Keratinocyte (primary cell): ENCODE measurements at regions not wholly inside any gene's neighbourhood (a gene's known extent, or its start where the extent isn't known, plus 50 kb on each side); places are given as distances from the start of the nearest gene placed in this dataset.

Source experiments
- DNase-seq: peaks from one replicate; pipeline ENCODE4 v3.0.0-alpha.2; 2011; ENCODE audit warnings: low read depth, missing footprints, low spot score
- FAIRE-seq: peaks from 2 replicates; lab custom pipeline; 2011; peaks lifted over from hg19 to GRCh38; lab: Jason Lieb, UNC
- H2AFZ ChIP-seq: 2 replicates; pipeline ENCODE4 v1.6.0; 2012; ENCODE audit warnings: low read length, control low read depth, inconsistent platforms; ENCODE audit not compliant: control insufficient read depth
- H3K27ac ChIP-seq: 2 replicates; pipeline ENCODE4 v1.5.1; 2011; ENCODE audit warnings: low read length; ENCODE audit not compliant: control insufficient read depth, insufficient read depth
- H3K27me3 ChIP-seq: 3 replicates; pipeline ENCODE4 v1.6.0; 2011; ENCODE audit warnings: low read length; ENCODE audit not compliant: control insufficient read depth, insufficient read depth; ENCODE audit errors: extremely low read depth
- H3K36me3 ChIP-seq, 2 experiments: 2 replicates in 1 of 2; 3 replicates in 1 of 2; pipeline ENCODE4 v1.5.1; 2011; ENCODE audit warnings: low read length in 2 of 2, mild to moderate bottlenecking in 1 of 2; ENCODE audit not compliant: control insufficient read depth in 2 of 2, insufficient read depth in 2 of 2; ENCODE audit errors: extremely low read depth in 1 of 2
- H3K4me1 ChIP-seq: 3 replicates; pipeline ENCODE4 v1.5.1; 2011; ENCODE audit warnings: low read length; ENCODE audit not compliant: control insufficient read depth, insufficient read depth; ENCODE audit errors: extremely low read depth
- H3K4me2 ChIP-seq: 3 replicates; pipeline ENCODE4 v1.6.0; 2011; ENCODE audit warnings: low read depth, low read length; ENCODE audit not compliant: control insufficient read depth, insufficient read depth; ENCODE audit errors: extremely low read depth
- H3K4me3 ChIP-seq, 3 experiments: fragments of 200-600 bp in 1 of 3; sonication (generic) in 1 of 3; 2 replicates in 2 of 3; 3 replicates in 1 of 3; pipeline ENCODE4 v1.5.1; 2011 to 2016; ENCODE audit warnings: low read length in 3 of 3, mild to moderate bottlenecking in 3 of 3, control low read depth in 2 of 3, inconsistent platforms in 1 of 3, low read depth in 1 of 3, mixed read lengths in 1 of 3, mixed run types in 1 of 3, moderate library complexity in 1 of 3; ENCODE audit not compliant: control insufficient read depth in 2 of 3, insufficient read depth in 2 of 3; ENCODE audit errors: extremely low read depth in 1 of 3
- H3K79me2 ChIP-seq: 2 replicates; pipeline ENCODE4 v1.6.0; 2012; ENCODE audit warnings: low read length; ENCODE audit not compliant: control insufficient read depth, insufficient read depth
- H3K9ac ChIP-seq: 3 replicates; pipeline ENCODE4 v1.6.0; 2011; ENCODE audit warnings: low read length; ENCODE audit not compliant: control insufficient read depth, insufficient read depth; ENCODE audit errors: extremely low read depth
- H3K9me1 ChIP-seq: 3 replicates; pipeline ENCODE4 v1.6.0; 2011; ENCODE audit warnings: low read length; ENCODE audit not compliant: control insufficient read depth, insufficient read depth; ENCODE audit errors: extremely low read depth
- H3K9me3 ChIP-seq: 2 replicates; pipeline ENCODE4 v1.5.1; 2012; ENCODE audit warnings: low read depth, low read length; ENCODE audit not compliant: control insufficient read depth
- H4K20me1 ChIP-seq: 3 replicates; pipeline ENCODE4 v1.6.0; 2011; ENCODE audit warnings: low read length; ENCODE audit not compliant: control insufficient read depth, insufficient read depth; ENCODE audit errors: extremely low read depth
- EZH2 ChIP-seq: IDR thresholded peaks from one replicate; pipeline ENCODE4 v1.6.1; 2012; ENCODE audit warnings: inconsistent platforms, mild to moderate bottlenecking, low read length, moderate library complexity
- dilution Hi-C: fragments of 300-500 bp; cut with MboI; formaldehyde crosslinking; loops from one replicate; pipeline ENCODE4 v1.7.0; 2020; ENCODE audit warnings: low sequenced_read_pairs; ENCODE audit not compliant: extremely low pct_ligation_motif_present
- TF ChIP-seq, protein P1 (sequence below), 3 experiments: IDR thresholded peaks in 1 of 3; conservative IDR thresholded peaks in 1 of 3; optimal IDR thresholded peaks in 1 of 3; 2 replicates in 2 of 3; 3 replicates in 1 of 3; pipeline versions ENCODE3 to v1.5.1; 2011; ENCODE audit warnings: low read length in 3 of 3, mild to moderate bottlenecking in 3 of 3, moderate library complexity in 2 of 3, control low read depth in 1 of 3, inconsistent platforms in 1 of 3; ENCODE audit not compliant: insufficient read depth in 2 of 3; ENCODE audit errors: extremely low read depth in 1 of 3

DNA sequence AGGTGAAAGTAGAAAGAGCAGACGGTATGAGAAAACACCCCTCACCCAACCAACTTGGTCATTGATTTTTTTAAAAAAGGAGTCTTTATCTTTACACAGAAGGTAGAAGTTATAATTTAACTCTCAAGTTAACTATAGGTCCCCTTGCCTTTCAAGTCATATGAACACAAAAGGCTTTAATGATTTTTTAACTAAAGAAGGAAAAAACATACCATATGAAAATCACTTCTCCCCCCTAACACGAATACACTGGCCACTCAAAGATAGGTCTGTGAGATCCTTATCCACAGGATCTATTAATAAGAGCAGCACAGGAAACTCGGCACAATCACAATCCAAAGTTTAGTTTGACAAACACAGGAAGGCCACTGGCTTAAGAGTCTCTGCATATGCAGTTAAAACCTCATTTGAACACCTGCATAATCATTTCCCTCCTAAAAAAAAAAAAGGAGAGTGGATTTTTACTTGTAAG is 138.0 kb downstream of the ENC1 start:
- Histone ChIP-seq H3K36me3 (no peaks in the 10 kb centered on the region), H3K4me2 (no peak overlapping the region), H3K4me3 (no peak overlapping the region), H3K9ac (no peak overlapping the region), H3K9me1 (no peaks in the 10 kb centered on the region), H2AFZ (no peak overlapping the region), H3K27me3 (no peaks in the 10 kb centered on the region), H3K79me2 (no peaks in the 10 kb centered on the region), H3K4me1 (peaks cover 3% of the 10 kb centered on the region), H3K27ac (no peak overlapping the region), H4K20me1 (no peaks in the 10 kb centered on the region), H3K9me3 (no peaks in the 10 kb centered on the region)
- DNase-seq (no peak), FAIRE-seq (no peak)
- dilution Hi-C loops, result no loop called here
- TF ChIP-seq EZH2, result no peak
- TF ChIP-seq, protein P1, sequence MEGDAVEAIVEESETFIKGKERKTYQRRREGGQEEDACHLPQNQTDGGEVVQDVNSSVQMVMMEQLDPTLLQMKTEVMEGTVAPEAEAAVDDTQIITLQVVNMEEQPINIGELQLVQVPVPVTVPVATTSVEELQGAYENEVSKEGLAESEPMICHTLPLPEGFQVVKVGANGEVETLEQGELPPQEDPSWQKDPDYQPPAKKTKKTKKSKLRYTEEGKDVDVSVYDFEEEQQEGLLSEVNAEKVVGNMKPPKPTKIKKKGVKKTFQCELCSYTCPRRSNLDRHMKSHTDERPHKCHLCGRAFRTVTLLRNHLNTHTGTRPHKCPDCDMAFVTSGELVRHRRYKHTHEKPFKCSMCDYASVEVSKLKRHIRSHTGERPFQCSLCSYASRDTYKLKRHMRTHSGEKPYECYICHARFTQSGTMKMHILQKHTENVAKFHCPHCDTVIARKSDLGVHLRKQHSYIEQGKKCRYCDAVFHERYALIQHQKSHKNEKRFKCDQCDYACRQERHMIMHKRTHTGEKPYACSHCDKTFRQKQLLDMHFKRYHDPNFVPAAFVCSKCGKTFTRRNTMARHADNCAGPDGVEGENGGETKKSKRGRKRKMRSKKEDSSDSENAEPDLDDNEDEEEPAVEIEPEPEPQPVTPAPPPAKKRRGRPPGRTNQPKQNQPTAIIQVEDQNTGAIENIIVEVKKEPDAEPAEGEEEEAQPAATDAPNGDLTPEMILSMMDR (optimal IDR thresholded peaks at IDR 0.05 in 1 of 3, IDR thresholded peaks at IDR 0.05 in 1 of 3, conservative IDR thresholded peaks at IDR 0.05 in 1 of 3; ENCODE audit: extremely low read depth in 1 of 3, insufficient read depth in 2 of 3, low read length in 3 of 3), result no peak

DNA sequence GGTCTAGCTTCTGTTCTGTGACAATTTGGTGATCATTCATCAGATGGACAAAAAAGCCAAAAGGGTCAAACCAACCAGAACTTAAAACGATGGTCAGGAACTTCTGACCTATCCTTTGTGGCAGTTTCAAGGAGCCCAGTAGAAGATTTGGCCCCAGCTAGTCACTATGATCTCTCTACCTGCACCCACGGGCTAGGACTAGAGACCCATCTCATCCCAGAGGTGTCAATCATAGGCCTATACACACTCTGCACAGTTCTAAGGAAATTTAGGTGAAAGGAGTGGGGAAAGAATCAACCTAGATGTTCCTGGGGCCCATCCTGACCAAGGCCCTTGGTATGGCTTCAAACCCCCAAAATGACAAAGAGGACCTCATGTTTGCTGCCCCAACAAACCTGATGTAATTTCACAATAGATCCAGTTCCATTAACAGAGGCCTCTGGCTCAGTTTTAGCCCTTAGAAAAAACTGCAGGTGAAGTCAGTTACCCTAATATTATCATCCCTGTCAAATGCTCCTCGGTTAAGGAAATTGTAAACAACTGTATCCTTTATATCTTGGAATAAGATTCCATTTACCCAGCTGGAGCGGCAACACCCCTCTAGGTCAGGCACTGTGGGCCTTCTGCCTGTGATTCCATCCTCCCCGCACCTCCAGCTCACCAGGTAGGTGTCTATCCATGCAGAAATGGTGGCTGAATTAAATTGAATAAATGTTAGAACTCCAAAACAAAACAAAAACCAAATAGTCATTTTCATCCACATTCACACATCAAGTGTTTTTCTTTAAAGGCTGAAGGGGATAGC is 138.7 kb downstream of the ENC1 start:
- no peak for FAIRE-seq
- H3K4me1 ChIP-seq, result peaks cover 3% of the 10 kb centered on the region
- no peak overlapping the region for H3K4me2 ChIP-seq
- no peak overlapping the region for H2AFZ ChIP-seq
- H3K9me3 ChIP-seq, result no peaks in the 10 kb centered on the region
- H3K36me3 ChIP-seq, result no peaks in the 10 kb centered on the region
- DNase-seq, result no peak
- no peak overlapping the region for H3K9ac ChIP-seq
- TF ChIP-seq, protein P1 (optimal IDR thresholded peaks at IDR 0.05 in 1 of 3, IDR thresholded peaks at IDR 0.05 in 1 of 3, conservative IDR thresholded peaks at IDR 0.05 in 1 of 3; ENCODE audit: extremely low read depth in 1 of 3, insufficient read depth in 2 of 3, low read length in 3 of 3), result no peak
- TF ChIP-seq EZH2, result no peak
- H4K20me1 ChIP-seq, result no peaks in the 10 kb centered on the region
- H3K9me1 ChIP-seq, result no peaks in the 10 kb centered on the region
- no peaks in the 10 kb centered on the region for H3K79me2 ChIP-seq
- dilution Hi-C loops, result no loop called here
- no peak overlapping the region for H3K27ac ChIP-seq
- no peaks in the 10 kb centered on the region for H3K27me3 ChIP-seq
- no peak overlapping the region for H3K4me3 ChIP-seq
